ENCODE measurements at regions not wholly inside any gene's neighbourhood (a gene's known extent, or its start where the extent isn't known, plus 50 kb on each side); places are given as distances from the start of the nearest gene placed in this dataset.

- H3K4me3 ChIP-seq (ENCODE audit: low read length) = no peak overlapping the region
- TF ChIP-seq, protein P1, sequence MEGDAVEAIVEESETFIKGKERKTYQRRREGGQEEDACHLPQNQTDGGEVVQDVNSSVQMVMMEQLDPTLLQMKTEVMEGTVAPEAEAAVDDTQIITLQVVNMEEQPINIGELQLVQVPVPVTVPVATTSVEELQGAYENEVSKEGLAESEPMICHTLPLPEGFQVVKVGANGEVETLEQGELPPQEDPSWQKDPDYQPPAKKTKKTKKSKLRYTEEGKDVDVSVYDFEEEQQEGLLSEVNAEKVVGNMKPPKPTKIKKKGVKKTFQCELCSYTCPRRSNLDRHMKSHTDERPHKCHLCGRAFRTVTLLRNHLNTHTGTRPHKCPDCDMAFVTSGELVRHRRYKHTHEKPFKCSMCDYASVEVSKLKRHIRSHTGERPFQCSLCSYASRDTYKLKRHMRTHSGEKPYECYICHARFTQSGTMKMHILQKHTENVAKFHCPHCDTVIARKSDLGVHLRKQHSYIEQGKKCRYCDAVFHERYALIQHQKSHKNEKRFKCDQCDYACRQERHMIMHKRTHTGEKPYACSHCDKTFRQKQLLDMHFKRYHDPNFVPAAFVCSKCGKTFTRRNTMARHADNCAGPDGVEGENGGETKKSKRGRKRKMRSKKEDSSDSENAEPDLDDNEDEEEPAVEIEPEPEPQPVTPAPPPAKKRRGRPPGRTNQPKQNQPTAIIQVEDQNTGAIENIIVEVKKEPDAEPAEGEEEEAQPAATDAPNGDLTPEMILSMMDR (conservative IDR thresholded peaks at IDR 0.05; ENCODE audit: low read length) = no peak
- DNase-seq (ENCODE audit: low read depth) = no peak
Observed at GRCh38 chr14:82113710-82114109, 580.1 kb upstream of the SEL1L start.

GRCh38 chr14:82116721-82117120 lies 583.1 kb upstream of the SEL1L start:
- no peak overlapping the region for H3K4me3 ChIP-seq (ENCODE audit: low read length)
- DNase-seq (ENCODE audit: low read depth) = no peak
- TF ChIP-seq, protein P1 (conservative IDR thresholded peaks at IDR 0.05; ENCODE audit: low read length) = no peak

GRCh38 chr14:82122655-82123054 lies 589.0 kb upstream of the SEL1L start:
- H3K4me3 ChIP-seq (ENCODE audit: low read length) = no peak overlapping the region
- TF ChIP-seq, protein P1 (conservative IDR thresholded peaks at IDR 0.05; ENCODE audit: low read length) = no peak
- no peak for DNase-seq (ENCODE audit: low read depth)

DNA sequence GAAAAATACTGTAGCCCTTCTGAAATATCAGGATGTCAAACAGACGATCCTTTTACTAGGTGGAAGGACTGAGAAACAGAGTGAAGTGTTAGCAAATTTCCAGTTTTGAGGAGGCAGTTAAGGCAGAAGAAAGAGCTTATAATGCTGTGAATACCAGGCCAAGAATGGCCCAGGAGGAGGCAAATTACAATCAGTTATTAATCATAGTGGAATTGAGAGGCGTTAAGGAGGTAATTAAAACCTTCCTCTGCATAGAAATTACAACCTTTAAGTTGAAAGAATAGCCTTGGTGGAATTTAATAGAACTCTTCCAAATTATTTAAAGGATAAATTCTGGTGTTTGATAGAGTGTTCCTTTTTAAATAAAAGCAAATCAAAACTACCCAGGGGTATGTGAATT lies 590.9 kb upstream of the SEL1L start:
- TF ChIP-seq, protein P1 (conservative IDR thresholded peaks at IDR 0.05; ENCODE audit: low read length) = no peak
- DNase-seq (ENCODE audit: low read depth) = no peak

DNA sequence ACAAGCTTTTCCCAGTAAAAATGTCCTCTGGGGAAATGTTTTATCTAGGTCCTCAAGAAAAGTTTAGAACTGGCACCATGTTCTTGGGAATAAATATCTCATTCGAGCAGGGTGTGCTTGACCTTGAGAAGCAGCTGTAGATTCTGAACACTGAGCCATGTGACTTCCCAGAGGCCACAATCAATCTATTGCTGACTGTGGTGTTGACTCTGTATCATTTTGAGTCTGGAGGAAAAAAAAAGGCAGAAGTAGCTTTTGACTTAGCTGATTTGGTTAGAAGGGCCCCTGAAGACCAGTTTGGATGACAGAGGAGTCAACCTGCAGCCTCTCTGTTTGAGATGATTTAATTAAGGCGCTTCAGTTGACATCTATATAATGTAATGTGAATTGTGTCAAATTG lies 592.4 kb upstream of the SEL1L start:
- TF ChIP-seq, protein P1 (conservative IDR thresholded peaks at IDR 0.05; ENCODE audit: low read length) = no peak
- no peak for DNase-seq (ENCODE audit: low read depth)
- no peak overlapping the region for H3K4me3 ChIP-seq (ENCODE audit: low read length)

More for the DNA sequence above, 590.9 kb upstream of the SEL1L start:
- no peak overlapping the region for H3K4me3 ChIP-seq (ENCODE audit: low read length)

DNA sequence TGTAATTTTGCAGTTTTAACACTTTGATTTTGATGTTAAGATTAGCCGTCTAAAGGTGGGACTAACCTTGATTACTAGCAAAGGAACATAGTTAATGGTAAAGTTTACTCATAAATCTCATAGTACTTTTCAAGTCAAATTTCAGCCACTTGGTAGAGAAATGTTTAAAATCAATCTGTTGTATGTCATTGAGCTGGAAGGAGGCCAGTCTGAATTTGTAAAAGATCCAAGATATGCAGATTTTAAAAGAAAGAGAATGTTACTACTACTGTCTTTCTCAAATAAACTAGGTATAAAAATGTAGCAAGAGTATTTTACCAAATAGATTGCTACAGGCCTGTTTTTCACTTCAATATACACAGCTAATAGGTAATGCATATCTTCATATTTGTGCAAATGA lies 600.8 kb upstream of the SEL1L start:
- DNase-seq (ENCODE audit: low read depth) = no peak
- H3K4me3 ChIP-seq (ENCODE audit: low read length) = no peak overlapping the region
- TF ChIP-seq, protein P1 (conservative IDR thresholded peaks at IDR 0.05; ENCODE audit: low read length) = no peak

DNA sequence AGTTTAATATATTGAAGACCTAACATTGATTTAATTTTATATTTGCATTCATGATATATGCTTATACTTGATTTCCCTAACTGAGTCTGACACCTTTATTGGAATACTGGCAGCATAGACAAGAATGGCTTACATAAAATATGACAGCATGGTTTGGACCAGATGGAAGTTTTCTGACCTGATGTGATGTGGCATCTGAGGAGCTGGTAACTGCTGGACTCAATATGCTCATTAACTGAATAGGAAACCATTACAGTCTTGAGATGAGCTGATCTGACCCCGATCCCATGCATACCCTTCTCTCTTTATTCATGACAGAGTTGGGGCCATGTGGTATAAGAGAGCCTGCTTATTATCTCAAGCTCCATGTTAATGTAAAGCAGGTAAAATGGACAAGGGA lies 604.8 kb upstream of the SEL1L start:
- TF ChIP-seq, protein P1 (conservative IDR thresholded peaks at IDR 0.05; ENCODE audit: low read length) = no peak
- H3K4me3 ChIP-seq (ENCODE audit: low read length) = no peak overlapping the region
- DNase-seq (ENCODE audit: low read depth) = no peak
